Activated CD8-positive, alpha-beta memory T cell treated with anti-CD3 and anti-CD28 coated beads for 36 hours (primary cell): ENCODE measurements at regions not wholly inside any gene's neighbourhood (a gene's known extent, or its start where the extent isn't known, plus 50 kb on each side); places are given as distances from the start of the nearest gene placed in this dataset.

Experiments used
- CTCF ChIA-PET: fragments of 350-600 bp; sonication (Branson Sonifier 250); formaldehyde crosslinking; loops from one replicate; lab custom pipeline; 2021; ENCODE audit warnings: antibody characterized with exemption; lab: Charles Lee
- POLR2A ChIA-PET: fragments of 350-600 bp; sonication (Branson Sonifier 250); formaldehyde crosslinking; loops from one replicate; lab custom pipeline; 2021; ENCODE audit warnings: antibody characterized with exemption; lab: Charles Lee

GRCh38 chr9:116055536-116055935, 98.1 kb upstream of the PAPPA start:
- CTCF ChIA-PET = no interaction called here
- POLR2A ChIA-PET = no interaction called here

- ChIA-PET CTCF (no interaction called here), POLR2A (no interaction called here)
Observed at GRCh38 chr9:116057371-116057770, 96.2 kb upstream of the PAPPA start.

DNA sequence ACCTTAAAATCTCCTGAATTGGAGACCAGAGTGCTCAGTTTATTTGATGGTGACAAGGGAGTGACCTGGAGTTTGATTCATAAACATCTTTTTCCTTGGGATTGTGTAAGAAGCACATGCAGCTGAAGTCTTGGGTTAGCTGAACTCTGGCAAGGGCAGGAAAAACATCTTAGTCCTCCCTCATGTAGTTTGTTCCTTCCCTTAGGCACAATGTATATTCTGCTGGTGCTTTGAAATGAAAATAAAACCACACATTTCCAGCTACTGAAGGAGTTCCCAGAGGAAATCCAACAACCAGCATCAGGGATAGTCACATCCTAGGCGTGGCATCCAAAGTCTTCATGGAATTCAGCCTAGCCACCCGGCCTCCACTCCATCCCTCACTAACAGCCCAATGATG, 95.2 kb upstream of the PAPPA start:
- ChIA-PET CTCF (no interaction called here), POLR2A (no interaction called here)

DNA sequence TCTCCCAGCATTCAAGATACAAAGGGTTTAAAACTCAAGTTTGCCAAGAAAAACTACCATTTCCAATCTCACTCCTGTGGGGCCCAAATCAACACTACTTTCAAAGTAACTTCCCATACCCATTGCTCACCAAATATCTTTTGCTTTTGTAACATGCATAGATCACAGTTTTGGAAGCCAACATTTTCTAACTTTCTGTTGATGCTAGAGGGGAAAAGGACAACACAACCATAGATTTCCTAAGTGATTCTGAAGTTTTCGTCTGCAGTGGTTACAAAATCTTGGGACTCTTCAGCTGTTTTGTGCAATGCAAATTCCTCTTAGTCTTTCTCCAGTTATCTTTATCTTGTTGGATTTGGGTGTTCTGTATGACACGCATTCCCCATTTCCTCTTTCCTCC, 94.1 kb upstream of the PAPPA start:
- POLR2A ChIA-PET = no interaction called here

GRCh38 chr9:116060631-116061030, 93.0 kb upstream of the PAPPA start:
- POLR2A ChIA-PET = no interaction called here
- CTCF ChIA-PET = no interaction called here

More for the DNA sequence above, 94.1 kb upstream of the PAPPA start:
- CTCF ChIA-PET = no interaction called here

GRCh38 chr9:116061546-116062205, 91.9 kb upstream of the PAPPA start:
- POLR2A ChIA-PET = no interaction called here
- CTCF ChIA-PET = no interaction called here

DNA sequence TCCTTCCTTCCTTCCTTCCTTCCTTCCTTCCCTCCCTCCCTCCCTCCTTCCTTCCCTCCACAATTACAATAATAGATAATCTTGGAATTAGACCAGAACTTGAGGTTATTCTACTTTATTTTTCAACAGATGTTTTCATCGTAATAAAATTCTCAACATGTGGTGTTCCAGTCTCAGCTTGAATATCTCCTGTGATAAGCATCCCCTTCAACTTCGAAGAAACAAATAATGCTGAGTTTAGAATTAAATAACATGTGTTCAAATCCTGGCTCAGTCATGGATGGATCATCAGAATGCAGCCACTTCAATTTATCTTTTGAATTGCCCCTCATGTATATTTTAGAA, 91.4 kb upstream of the PAPPA start:
- ChIA-PET POLR2A (no interaction called here), CTCF (no interaction called here)

- POLR2A ChIA-PET = no interaction called here
- CTCF ChIA-PET = no interaction called here
Observed at GRCh38 chr9:116064970-116065369, 88.6 kb upstream of the PAPPA start.

- POLR2A ChIA-PET = no interaction called here
Observed at GRCh38 chr9:116066221-116066620, 87.4 kb upstream of the PAPPA start.

GRCh38 chr9:116067566-116067965, 86.0 kb upstream of the PAPPA start:
- CTCF ChIA-PET = no interaction called here
- POLR2A ChIA-PET = no interaction called here

More at GRCh38 chr9:116066221-116066620, 87.4 kb upstream of the PAPPA start:
- CTCF ChIA-PET = no interaction called here

- POLR2A ChIA-PET = no interaction called here
- CTCF ChIA-PET = no interaction called here
Observed at GRCh38 chr9:116070256-116070914, 83.2 kb upstream of the PAPPA start.

DNA sequence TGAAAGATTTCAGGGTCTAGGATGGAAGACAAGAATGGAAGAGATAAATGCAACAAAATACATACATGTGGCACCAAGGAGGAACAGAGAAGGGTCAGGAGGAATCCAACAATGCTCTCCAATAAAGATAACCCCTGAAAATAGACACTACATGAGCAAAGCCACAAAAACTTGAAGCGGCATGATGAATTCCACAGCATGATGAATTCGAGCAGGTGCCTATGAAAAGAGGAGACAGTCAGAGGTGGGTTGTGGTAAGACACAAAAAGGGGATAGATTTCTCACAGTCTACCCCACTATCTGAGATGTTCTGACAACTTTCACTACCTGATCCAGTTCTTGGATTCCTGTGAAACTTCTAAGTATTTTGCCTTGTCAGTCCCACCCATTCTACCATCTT, 81.5 kb upstream of the PAPPA start:
- ChIA-PET POLR2A (no interaction called here), CTCF (no interaction called here)

DNA sequence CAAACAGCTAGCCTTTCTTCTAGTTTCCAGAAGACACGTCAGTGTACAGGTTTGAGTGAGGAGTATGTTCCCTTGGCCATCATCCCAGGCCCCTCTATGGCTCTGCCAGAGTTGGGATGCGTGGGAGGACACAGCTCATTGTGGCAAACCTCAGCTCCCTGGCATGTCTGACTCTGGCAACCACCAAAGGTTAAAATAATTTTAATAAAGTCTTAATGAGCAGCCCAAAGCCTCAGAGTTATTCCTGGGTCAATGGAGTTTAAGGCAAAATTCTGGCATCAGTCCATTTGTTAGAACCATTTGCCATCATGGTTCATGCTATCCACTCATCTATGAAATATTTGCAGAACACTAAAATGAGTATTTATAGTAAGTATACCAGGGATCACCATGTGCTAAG, 79.8 kb upstream of the PAPPA start:
- CTCF ChIA-PET = no interaction called here

DNA sequence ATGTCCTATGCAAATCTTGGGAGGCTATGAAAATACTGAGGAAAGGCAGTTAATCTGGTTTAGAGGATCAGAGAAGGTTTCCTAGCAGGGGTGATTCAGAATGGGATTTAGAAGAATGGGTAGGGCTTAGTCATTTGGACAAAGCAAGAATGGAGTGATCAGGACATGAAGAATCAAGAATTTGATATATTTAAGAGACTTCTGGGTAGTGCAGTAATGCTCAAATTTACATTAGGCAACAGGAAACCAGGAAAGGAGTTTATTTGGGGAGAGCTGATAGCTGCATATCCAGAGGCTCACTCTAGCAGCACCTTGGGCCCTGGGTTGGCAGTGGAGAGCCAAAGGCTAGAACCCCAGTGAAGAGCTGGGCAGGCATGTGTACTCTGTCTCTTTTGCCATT, 78.9 kb upstream of the PAPPA start:
- ChIA-PET CTCF (no interaction called here), POLR2A (no interaction called here)

More for the DNA sequence above, 79.8 kb upstream of the PAPPA start:
- POLR2A ChIA-PET = no interaction called here

- CTCF ChIA-PET = no interaction called here
- POLR2A ChIA-PET = no interaction called here
Observed at GRCh38 chr9:116075191-116075590, 78.4 kb upstream of the PAPPA start.

DNA sequence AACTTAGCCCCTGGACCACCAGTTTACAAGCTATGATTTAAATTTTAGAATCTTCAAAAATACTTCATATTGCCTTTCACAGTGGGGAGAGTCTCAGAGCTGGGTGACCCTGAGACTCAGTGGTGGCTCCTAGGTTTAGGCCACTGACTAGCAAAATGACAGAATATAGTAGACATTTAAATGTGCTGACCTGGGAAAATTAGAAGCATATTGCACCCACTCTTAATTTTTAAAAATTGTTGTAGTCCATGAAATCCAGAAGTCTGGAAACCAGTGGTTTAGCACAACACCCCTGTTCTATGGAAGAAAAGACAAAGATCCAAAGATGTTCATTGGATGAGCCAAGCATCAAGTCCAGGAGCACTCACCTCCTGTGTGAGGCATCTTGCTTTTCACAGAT, 75.0 kb upstream of the PAPPA start:
- CTCF ChIA-PET = no interaction called here
- POLR2A ChIA-PET = no interaction called here

DNA sequence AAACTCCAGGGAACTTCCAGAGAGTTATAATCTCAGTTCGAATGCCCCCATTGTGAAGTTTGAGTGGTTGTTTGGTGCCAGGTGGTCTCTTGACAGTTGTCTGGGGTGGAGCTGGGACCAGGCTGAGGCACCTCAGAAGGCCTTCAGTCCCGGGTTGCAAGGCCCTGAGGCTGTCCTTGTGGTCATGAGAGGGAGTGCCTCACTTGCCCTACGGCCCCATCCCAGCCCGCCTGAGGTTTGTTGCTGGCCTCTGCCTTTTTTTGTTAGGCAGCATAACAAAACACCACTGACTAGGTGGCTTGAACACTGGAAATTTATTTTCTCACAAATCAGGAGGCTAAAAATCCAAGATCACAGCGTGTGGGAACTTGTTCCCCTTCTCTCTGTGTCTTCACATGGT, 73.0 kb upstream of the PAPPA start:
- CTCF ChIA-PET = interaction anchor here (0.6 kb wide), 1 partner anchor 150 kb away, joined by 4 read pairs; no protein-coding TSS in a partner anchor
- POLR2A ChIA-PET = no interaction called here

DNA sequence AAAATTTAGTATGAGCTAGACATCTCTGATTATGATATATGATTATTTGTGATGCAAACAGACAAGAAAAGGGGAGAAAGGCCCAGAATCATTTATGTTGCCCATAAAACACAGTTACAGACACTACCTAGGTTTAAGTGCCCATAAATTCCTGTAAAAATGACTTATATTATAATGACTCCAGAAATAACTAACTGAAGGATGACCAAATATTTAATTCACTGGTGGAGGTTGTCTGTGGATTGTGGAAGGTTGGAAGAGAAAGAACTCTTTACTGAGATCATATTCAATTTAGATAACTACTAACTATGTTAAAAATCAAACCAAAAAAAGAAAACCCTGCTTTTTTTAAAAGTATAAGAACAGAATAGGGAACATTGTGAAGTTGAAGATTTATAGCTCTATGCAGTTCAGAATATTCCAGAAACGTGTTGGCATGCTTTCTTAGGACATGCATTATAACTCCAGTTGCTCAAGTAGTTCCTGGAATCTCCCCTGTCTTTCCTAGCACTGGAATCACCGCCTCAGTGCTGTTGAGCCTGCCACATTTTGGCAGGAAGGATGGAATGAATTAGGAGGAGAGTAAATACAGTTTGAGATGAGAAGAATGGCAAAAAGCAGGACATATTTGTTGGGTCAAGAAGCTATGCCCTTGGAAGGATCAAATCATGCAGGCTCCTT, 72.0 kb upstream of the PAPPA start:
- POLR2A ChIA-PET = no interaction called here
- CTCF ChIA-PET = no interaction called here

- POLR2A ChIA-PET = interaction anchor here (0.5 kb wide), 1 partner anchor 77 kb away, joined by 4 read pairs; no protein-coding TSS in a partner anchor
- CTCF ChIA-PET = no interaction called here
Observed at GRCh38 chr9:116083837-116084236, 69.8 kb upstream of the PAPPA start.

- CTCF ChIA-PET = no interaction called here
- POLR2A ChIA-PET = no interaction called here
Observed at GRCh38 chr9:116084497-116084896, 69.1 kb upstream of the PAPPA start.

- CTCF ChIA-PET = no interaction called here
- POLR2A ChIA-PET = no interaction called here
Observed at GRCh38 chr9:116087246-116087645, 66.3 kb upstream of the PAPPA start.
